Epithelial cell of esophagus (primary cell): ENCODE measurements at regions not wholly inside any gene's neighbourhood (a gene's known extent, or its start where the extent isn't known, plus 50 kb on each side); places are given as distances from the start of the nearest gene placed in this dataset.

Source experiments
- DNase-seq: peaks from one replicate; pipeline ENCODE4 v3.0.0; 2010; ENCODE audit warnings: low read depth
- H3K4me3 ChIP-seq: 2 replicates; pipeline ENCODE4 v1.5.1; 2011; ENCODE audit warnings: mild to moderate bottlenecking, low read length, control low read depth
- TF ChIP-seq, protein P1 (sequence below): IDR thresholded peaks from 2 replicates; pipeline ENCODE4 v1.5.1; 2011; ENCODE audit warnings: low read depth, mild to moderate bottlenecking, low read length, control low read depth, inconsistent platforms; ENCODE audit not compliant: insufficient read depth; ENCODE audit errors: missing control alignments

DNA sequence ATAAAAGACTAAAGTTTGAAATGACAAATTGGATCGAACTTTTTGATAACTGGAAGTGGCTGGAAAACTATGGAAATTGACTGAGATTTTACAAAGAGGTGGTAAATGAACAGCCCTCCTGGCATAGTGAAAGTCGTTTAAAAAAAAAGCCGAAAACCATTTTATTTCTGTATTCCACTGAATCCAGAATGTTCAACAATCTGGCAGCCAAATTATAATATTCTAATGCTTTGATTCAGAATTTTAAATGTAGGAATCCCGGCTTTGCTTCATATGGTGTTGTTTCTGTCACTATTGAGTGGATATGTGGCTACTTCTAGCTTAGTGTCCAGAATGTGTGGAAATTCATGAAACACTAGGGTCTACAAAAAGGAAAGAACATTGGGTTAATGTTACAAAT is 208.9 kb upstream of the DCBLD2 start:
- TF ChIP-seq, protein P1, sequence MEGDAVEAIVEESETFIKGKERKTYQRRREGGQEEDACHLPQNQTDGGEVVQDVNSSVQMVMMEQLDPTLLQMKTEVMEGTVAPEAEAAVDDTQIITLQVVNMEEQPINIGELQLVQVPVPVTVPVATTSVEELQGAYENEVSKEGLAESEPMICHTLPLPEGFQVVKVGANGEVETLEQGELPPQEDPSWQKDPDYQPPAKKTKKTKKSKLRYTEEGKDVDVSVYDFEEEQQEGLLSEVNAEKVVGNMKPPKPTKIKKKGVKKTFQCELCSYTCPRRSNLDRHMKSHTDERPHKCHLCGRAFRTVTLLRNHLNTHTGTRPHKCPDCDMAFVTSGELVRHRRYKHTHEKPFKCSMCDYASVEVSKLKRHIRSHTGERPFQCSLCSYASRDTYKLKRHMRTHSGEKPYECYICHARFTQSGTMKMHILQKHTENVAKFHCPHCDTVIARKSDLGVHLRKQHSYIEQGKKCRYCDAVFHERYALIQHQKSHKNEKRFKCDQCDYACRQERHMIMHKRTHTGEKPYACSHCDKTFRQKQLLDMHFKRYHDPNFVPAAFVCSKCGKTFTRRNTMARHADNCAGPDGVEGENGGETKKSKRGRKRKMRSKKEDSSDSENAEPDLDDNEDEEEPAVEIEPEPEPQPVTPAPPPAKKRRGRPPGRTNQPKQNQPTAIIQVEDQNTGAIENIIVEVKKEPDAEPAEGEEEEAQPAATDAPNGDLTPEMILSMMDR = no peak
- no peak for DNase-seq
- no peak overlapping the region for H3K4me3 ChIP-seq

DNA sequence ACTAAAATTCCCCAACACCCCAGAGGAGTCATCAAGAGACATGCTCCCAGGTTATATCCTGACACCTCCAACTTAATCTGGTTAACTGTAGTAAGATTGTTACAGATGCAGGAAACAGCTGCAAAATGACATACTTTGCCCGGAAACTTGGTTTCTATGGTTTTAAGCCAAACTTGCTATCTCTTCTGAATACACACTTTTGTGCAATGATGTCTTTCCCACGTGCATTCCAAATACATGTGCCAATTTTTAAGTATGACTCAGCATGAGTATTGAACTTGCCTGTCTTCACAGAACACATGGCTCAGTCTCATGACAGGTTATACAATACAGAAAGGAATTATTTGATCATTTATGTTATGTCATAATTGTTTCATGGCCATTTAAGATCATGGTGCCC is 207.0 kb upstream of the DCBLD2 start:
- TF ChIP-seq, protein P1 = no peak
- no peak overlapping the region for H3K4me3 ChIP-seq

GRCh38 chr3:99094606-99095005 is 193.1 kb upstream of the DCBLD2 start:
- H3K4me3 ChIP-seq = no peak overlapping the region
- no peak for DNase-seq
- TF ChIP-seq, protein P1 = no peak

More for the DNA sequence above, 207.0 kb upstream of the DCBLD2 start:
- peak; percentile 93 for DNase-seq

DNA sequence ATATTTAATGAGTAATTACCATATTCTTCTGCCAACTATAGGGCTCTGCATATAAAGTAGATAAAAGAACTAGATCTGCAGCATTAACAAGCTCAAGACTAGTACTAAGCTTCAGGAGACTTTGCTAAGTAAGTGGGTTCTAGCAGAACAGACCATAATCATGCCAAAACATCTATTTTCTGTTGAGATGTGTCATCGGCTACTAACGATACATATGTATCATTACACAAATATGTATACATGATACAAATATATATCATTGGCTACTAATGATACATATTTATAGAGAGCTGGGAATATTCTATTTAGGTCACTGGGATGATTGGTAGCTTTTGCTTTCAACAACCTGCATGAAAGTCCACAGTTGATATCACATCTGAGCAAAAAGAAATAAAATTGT is 185.8 kb upstream of the DCBLD2 start:
- TF ChIP-seq, protein P1 = no peak

GRCh38 chr3:99084826-99085225 is 183.3 kb upstream of the DCBLD2 start:
- TF ChIP-seq, protein P1 = no peak
- DNase-seq = no peak

More for the DNA sequence above, 185.8 kb upstream of the DCBLD2 start:
- H3K4me3 ChIP-seq = no peak overlapping the region
- DNase-seq = no peak

DNA sequence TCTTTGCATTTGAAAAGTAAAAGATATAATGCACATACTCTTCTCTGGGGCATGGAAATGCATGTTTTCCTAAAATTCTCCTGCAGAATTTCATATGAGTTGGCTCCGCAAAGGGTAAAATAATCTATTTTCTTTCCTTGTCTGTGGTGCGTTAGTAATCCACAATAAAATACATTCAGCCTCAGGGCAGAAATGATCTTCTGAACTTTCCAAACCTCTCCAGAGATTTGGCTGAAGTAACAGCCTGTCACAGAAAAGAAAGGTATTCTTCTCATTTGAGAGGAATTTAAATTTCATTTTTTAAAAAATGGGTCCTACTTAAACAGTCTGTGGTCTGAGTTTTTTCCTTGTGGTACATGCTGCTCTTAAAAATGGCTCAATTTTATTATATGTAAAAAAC is 182.7 kb upstream of the DCBLD2 start:
- TF ChIP-seq, protein P1 = no peak
- H3K4me3 ChIP-seq = no peak overlapping the region

More at GRCh38 chr3:99084826-99085225, 183.3 kb upstream of the DCBLD2 start:
- no peak overlapping the region for H3K4me3 ChIP-seq

GRCh38 chr3:99071096-99071495 is 169.6 kb upstream of the DCBLD2 start:
- no peak overlapping the region for H3K4me3 ChIP-seq
- no peak for DNase-seq
- TF ChIP-seq, protein P1 = no peak

More for the DNA sequence above, 182.7 kb upstream of the DCBLD2 start:
- DNase-seq = no peak
